Chondrocyte (in vitro differentiated cells): ENCODE measurements at regions not wholly inside any gene's neighbourhood (a gene's known extent, or its start where the extent isn't known, plus 50 kb on each side); places are given as distances from the start of the nearest gene placed in this dataset.

Experiments
- DNase-seq: peaks from one replicate; pipeline ENCODE4 v3.0.0; 2021; ENCODE audit warnings: mixed read lengths, low spot score
- H3K27ac Mint-ChIP-seq: one replicate; pipeline ENCODE4 v1.8.0; 2021; ENCODE audit warnings: mild to moderate bottlenecking, moderate library complexity, mixed read lengths; ENCODE audit not compliant: unreplicated experiment
- H3K27me3 Mint-ChIP-seq: 2 replicates; pipeline ENCODE4 v1.8.0; 2021; ENCODE audit warnings: low read depth, mixed read lengths
- H3K36me3 Mint-ChIP-seq: 2 replicates; pipeline ENCODE4 v1.8.0; 2021; ENCODE audit warnings: low read depth, mixed read lengths
- H3K4me1 Mint-ChIP-seq: 2 replicates; pipeline ENCODE4 v1.8.0; 2021; ENCODE audit warnings: low read depth, mild to moderate bottlenecking, mixed read lengths
- H3K4me3 Mint-ChIP-seq: one replicate; pipeline ENCODE4 v1.8.0; 2021; ENCODE audit warnings: mild to moderate bottlenecking, moderate library complexity, mixed read lengths; ENCODE audit not compliant: unreplicated experiment
- H3K9me3 Mint-ChIP-seq: 2 replicates; pipeline ENCODE4 v1.8.0; 2021; ENCODE audit warnings: low read depth, mixed read lengths
- CTCF ChIP-seq: fragments of 200-600 bp; sonication (generic); IDR thresholded peaks from 2 replicates; pipeline ENCODE4 v1.5.0; 2021; ENCODE audit warnings: antibody characterized with exemption, mild to moderate bottlenecking, moderate library complexity

- no peaks in the 10 kb centered on the region for H3K9me3 Mint-ChIP-seq
- DNase-seq, result no peak
- peak overlapping the region; percentile 48 for H3K4me3 Mint-ChIP-seq
- peaks cover 33% of the 10 kb centered on the region for H3K4me1 Mint-ChIP-seq
- no peak for TF ChIP-seq CTCF
- H3K36me3 Mint-ChIP-seq, result no peaks in the 10 kb centered on the region
- H3K27ac Mint-ChIP-seq, result peak overlapping the region; percentile 77
- H3K27me3 Mint-ChIP-seq, result no peaks in the 10 kb centered on the region
Measured at GRCh38 chr1:199002661-199003060, 363.8 kb downstream of the PTPRC start.

- no peak overlapping the region for H3K4me3 Mint-ChIP-seq
- TF ChIP-seq CTCF, result no peak
- no peak for DNase-seq
- no peaks in the 10 kb centered on the region for H3K9me3 Mint-ChIP-seq
- H3K4me1 Mint-ChIP-seq, result peaks cover 45% of the 10 kb centered on the region
- H3K27ac Mint-ChIP-seq, result no peak overlapping the region
- H3K27me3 Mint-ChIP-seq, result no peaks in the 10 kb centered on the region
- no peaks in the 10 kb centered on the region for H3K36me3 Mint-ChIP-seq
Measured at GRCh38 chr1:199007423-199007822, 368.6 kb downstream of the PTPRC start.

GRCh38 chr1:199009447-199009846 lies 370.6 kb downstream of the PTPRC start:
- Mint-ChIP-seq H3K4me1 (peaks cover 27% of the 10 kb centered on the region), H3K36me3 (no peaks in the 10 kb centered on the region), H3K9me3 (no peaks in the 10 kb centered on the region), H3K4me3 (no peak overlapping the region), H3K27ac (peak overlapping the region; percentile 19), H3K27me3 (no peaks in the 10 kb centered on the region)
- TF ChIP-seq CTCF, result no peak
- DNase-seq, result no peak

- no peak for TF ChIP-seq CTCF
- Mint-ChIP-seq H3K36me3 (no peaks in the 10 kb centered on the region), H3K27ac (no peak overlapping the region), H3K4me3 (no peak overlapping the region), H3K9me3 (no peaks in the 10 kb centered on the region), H3K4me1 (peaks cover 27% of the 10 kb centered on the region), H3K27me3 (no peaks in the 10 kb centered on the region)
- DNase-seq, result no peak
Measured at GRCh38 chr1:199010492-199010891, 371.7 kb downstream of the PTPRC start.

GRCh38 chr1:199010933-199011332 lies 372.1 kb downstream of the PTPRC start:
- H3K4me1 Mint-ChIP-seq, result peaks cover 27% of the 10 kb centered on the region
- H3K4me3 Mint-ChIP-seq, result no peak overlapping the region
- no peaks in the 10 kb centered on the region for H3K36me3 Mint-ChIP-seq
- no peak for DNase-seq
- no peak for TF ChIP-seq CTCF
- no peaks in the 10 kb centered on the region for H3K9me3 Mint-ChIP-seq
- H3K27me3 Mint-ChIP-seq, result no peaks in the 10 kb centered on the region
- H3K27ac Mint-ChIP-seq, result peak overlapping the region; percentile 34
